ENCODE measurements at regions not wholly inside any gene's neighbourhood (a gene's known extent, or its start where the extent isn't known, plus 50 kb on each side); places are given as distances from the start of the nearest gene placed in this dataset.

- ChIA-PET CTCF (ENCODE audit: low intra/inter-chr PET ratio, low total read pairs) (no interaction called here), POLR2A (no interaction called here)
- TF ChIP-seq CREBL2 (CRISPR knock-in tag; IDR thresholded peaks at IDR 0.05; ENCODE audit: borderline replicate concordance) (no peak), DPF2 (CRISPR knock-in tag; IDR thresholded peaks at IDR 0.05; ENCODE audit: borderline replicate concordance, low read depth) (no peak), ZNF235 (CRISPR knock-in tag; IDR thresholded peaks at IDR 0.05; ENCODE audit: borderline replicate concordance) (no peak), ZNF558 (CRISPR knock-in tag; IDR thresholded peaks at IDR 0.05; ENCODE audit: borderline replicate concordance) (no peak), ZNF574 (CRISPR knock-in tag; IDR thresholded peaks at IDR 0.05) (no peak), IRF1 (CRISPR knock-in tag; IDR thresholded peaks at IDR 0.05; ENCODE audit: low read depth) (no peak), ZFP37 (CRISPR knock-in tag; IDR thresholded peaks at IDR 0.05; ENCODE audit: borderline replicate concordance) (no peak)
- Histone ChIP-seq H3K79me2 (ENCODE audit: insufficient read depth, low read length) (no peaks in the 10 kb centered on the region), H3K9me3 (ENCODE audit: low read length) (peaks cover 66% of the 10 kb centered on the region), H4K20me1 (ENCODE audit: insufficient read depth, low read length) (no peaks in the 10 kb centered on the region), H3K36me3 (replicated peaks in 1 of 2; ENCODE audit: control insufficient read depth in 1 of 2, insufficient read depth in 2 of 2, low read length in 2 of 2) (no peaks in the 10 kb centered on the region), H3K4me3 (replicated peaks in 1 of 3; ENCODE audit: insufficient read depth in 1 of 3, low read depth in 2 of 3, low read length in 3 of 3) (no peak overlapping the region), H3K27me3 (ENCODE audit: control insufficient read depth in 1 of 2, insufficient read depth in 2 of 2, low read length in 2 of 2) (no peaks in the 10 kb centered on the region), H3K9ac (ENCODE audit: insufficient read depth, low read depth, low read length) (no peak overlapping the region), H3K4me1 (ENCODE audit: insufficient read depth, low read length) (no peaks in the 10 kb centered on the region), H3K27ac (ENCODE audit: extremely low read length, insufficient read depth, low read length) (no peak overlapping the region), H2AFZ (ENCODE audit: low read length) (no peak overlapping the region), H3K4me2 (ENCODE audit: low read depth, low read length) (no peak overlapping the region)
- BruUV-seq (replicated peaks) = no TSS peak
- FAIRE-seq (no peak), DNase-seq (ENCODE audit: low spot score) (no peak), ATAC-seq (no peak)
- intact Hi-C loops (cut with micrococcal nuclease; ENCODE audit: unreplicated experiment) (no loop called here), in situ Hi-C loops (cut with HindIII; ENCODE audit: extremely low pct_ligation_motif_present, low pct_unique_long_range_greater_than_20kb) (no loop called here)
- 0% methylated on average over 2 of the region's 2 CpGs for WGBS (ENCODE audit: low lambda C conversion rate)
Observed at GRCh38 chr1:80837066-80837465, 963.7 kb upstream of the ADGRL2 start.

All from HepG2 (cell line).